ENCODE measurements at regions not wholly inside any gene's neighbourhood (a gene's known extent, or its start where the extent isn't known, plus 50 kb on each side); places are given as distances from the start of the nearest gene placed in this dataset.

GRCh38 chr6:21414065-21414464, 179.5 kb upstream of the SOX4 start:
- Histone ChIP-seq H3K79me2 (ENCODE audit: insufficient read depth, low read length) (no peaks in the 10 kb centered on the region), H3K27me3 (ENCODE audit: insufficient read depth, low read length) (no peaks in the 10 kb centered on the region), H2AFZ (ENCODE audit: low read depth, low read length, poor library complexity, severe bottlenecking) (no peak overlapping the region), H3K4me3 (replicated peaks in 1 of 2; ENCODE audit: low read depth in 1 of 2, low read length in 2 of 2) (no peak overlapping the region), H3K4me2 (ENCODE audit: low read length) (no peak overlapping the region), H3K9ac (ENCODE audit: low read length) (no peak overlapping the region), H3K4me1 (ENCODE audit: control insufficient read depth in 1 of 2, insufficient read depth in 2 of 2, low read length in 2 of 2) (no peaks in the 10 kb centered on the region), H3K36me3 (ENCODE audit: control insufficient read depth in 1 of 2, insufficient read depth in 2 of 2, low read length in 2 of 2) (no peaks in the 10 kb centered on the region), H4K20me1 (ENCODE audit: insufficient read depth) (no peaks in the 10 kb centered on the region), H3K27ac (ENCODE audit: low read depth, low read length) (no peak overlapping the region), H3K9me3 (ENCODE audit: control insufficient read depth in 1 of 2, insufficient read depth in 1 of 2, low read depth in 1 of 2, low read length in 2 of 2) (no peaks in the 10 kb centered on the region), H3K9me2 (ENCODE audit: insufficient read depth) (no peaks in the 10 kb centered on the region)
- no TSS peak for BruUV-seq (replicated peaks)
- DNase-seq (ENCODE audit: low read depth, low spot score) (no peak), ATAC-seq (no peak)
- CTCF ChIA-PET: no interaction called here
- RAD21 ChIA-PET (ENCODE audit: low non-redundant PET in 1 of 2, low total read pairs in 2 of 2, uncharacterized antibody in 2 of 2, unreplicated experiment in 2 of 2): no interaction called here
- no peak for TF ChIP-seq CTCF (IDR thresholded peaks at IDR 0.05 in 2 of 3, conservative IDR thresholded peaks at IDR 0.05 in 1 of 3; ENCODE audit: borderline replicate concordance in 1 of 3, insufficient read depth in 1 of 3, low read depth in 2 of 3, low read length in 2 of 3)
- no peak for TF ChIP-seq EGR1 (IDR thresholded peaks at IDR 0.05; ENCODE audit: low read depth)
- TF ChIP-seq ZFX (IDR thresholded peaks at IDR 0.05): no peak
- TF ChIP-seq CBX3 (IDR thresholded peaks at IDR 0.05; ENCODE audit: low read depth): no peak
- no peak for TF ChIP-seq JUND (IDR thresholded peaks at IDR 0.05)
- TF ChIP-seq EZH2phosphoT487 (IDR thresholded peaks at IDR 0.05; ENCODE audit: borderline replicate concordance): no peak
- no peak for TF ChIP-seq SRF (IDR thresholded peaks at IDR 0.05; ENCODE audit: low read depth)
- no peak for TF ChIP-seq TCF7L2 (IDR thresholded peaks at IDR 0.05; ENCODE audit: borderline replicate concordance, extremely low read depth, insufficient read depth, insufficient read length)
- TF ChIP-seq POLR2AphosphoS5 (IDR thresholded peaks at IDR 0.05; ENCODE audit: low read depth, low read length): no peak
- intact Hi-C loops (cut with micrococcal nuclease): no loop called here
- POLR2A ChIA-PET: no interaction called here

Data from HCT116 (cell line).